Kidney glomerular epithelial cell (primary cell): ENCODE measurements at regions not wholly inside any gene's neighbourhood (a gene's known extent, or its start where the extent isn't known, plus 50 kb on each side); places are given as distances from the start of the nearest gene placed in this dataset.
"Not testable (repeated sequence)": the region's sequence is repeated elsewhere in the genome, so short reads cannot be mapped to it uniquely, and the experiment has no call there.

Source experiments
- DNase-seq: peaks from one replicate; lab custom pipeline; 2025; lab: John Stamatoyannopoulos, UW

- no peak for DNase-seq
Observed at GRCh38 chr9:115880221-115880885, 273.2 kb upstream of the PAPPA start.

- DNase-seq, result no peak
Observed at GRCh38 chr9:115882911-115883310, 270.7 kb upstream of the PAPPA start.

- DNase-seq, result peak; percentile 23
Observed at GRCh38 chr9:115883467-115884329, 269.9 kb upstream of the PAPPA start.

GRCh38 chr9:115884846-115885245, 268.7 kb upstream of the PAPPA start:
- no peak for DNase-seq

- DNase-seq, result no peak
Observed at GRCh38 chr9:115888131-115888530, 265.5 kb upstream of the PAPPA start.

- DNase-seq, result no peak
Observed at GRCh38 chr9:115891929-115892328, 261.7 kb upstream of the PAPPA start.

GRCh38 chr9:115898478-115898877, 255.1 kb upstream of the PAPPA start:
- not testable (repeated sequence) for DNase-seq

- DNase-seq, result no peak
Observed at GRCh38 chr9:115900698-115901097, 252.9 kb upstream of the PAPPA start.

GRCh38 chr9:115910959-115911358, 242.6 kb upstream of the PAPPA start:
- DNase-seq, result no peak

- no peak for DNase-seq
Observed at GRCh38 chr9:115912086-115912485, 241.5 kb upstream of the PAPPA start.

- DNase-seq, result no peak
Observed at GRCh38 chr9:115913696-115914095, 239.9 kb upstream of the PAPPA start.

- DNase-seq, result no peak
Observed at GRCh38 chr9:115914291-115914690, 239.3 kb upstream of the PAPPA start.

GRCh38 chr9:115921301-115921700, 232.3 kb upstream of the PAPPA start:
- no peak for DNase-seq

GRCh38 chr9:115922444-115922843, 231.1 kb upstream of the PAPPA start:
- no peak for DNase-seq

GRCh38 chr9:115923410-115923809, 230.2 kb upstream of the PAPPA start:
- DNase-seq, result no peak

GRCh38 chr9:115923903-115924668, 229.5 kb upstream of the PAPPA start:
- DNase-seq, result peak; percentile 89

- no peak for DNase-seq
Observed at GRCh38 chr9:115924669-115924987, 229.0 kb upstream of the PAPPA start.

- no peak for DNase-seq
Observed at GRCh38 chr9:115925424-115925823, 228.2 kb upstream of the PAPPA start.

GRCh38 chr9:115930472-115930871, 223.1 kb upstream of the PAPPA start:
- DNase-seq, result peak; percentile 20

- no peak for DNase-seq
Observed at GRCh38 chr9:115938479-115938878, 215.1 kb upstream of the PAPPA start.

- peak; percentile 18 for DNase-seq
Observed at GRCh38 chr9:115939065-115939765, 214.4 kb upstream of the PAPPA start.
